ENCODE measurements at regions not wholly inside any gene's neighbourhood (a gene's known extent, or its start where the extent isn't known, plus 50 kb on each side); places are given as distances from the start of the nearest gene placed in this dataset.
A peak's percentile ranks its signal among the peaks of the same experiment; 100 is the strongest.
"Not testable (repeated sequence)": the region's sequence is repeated elsewhere in the genome, so short reads cannot be mapped to it uniquely, and the experiment has no call there.

DNA sequence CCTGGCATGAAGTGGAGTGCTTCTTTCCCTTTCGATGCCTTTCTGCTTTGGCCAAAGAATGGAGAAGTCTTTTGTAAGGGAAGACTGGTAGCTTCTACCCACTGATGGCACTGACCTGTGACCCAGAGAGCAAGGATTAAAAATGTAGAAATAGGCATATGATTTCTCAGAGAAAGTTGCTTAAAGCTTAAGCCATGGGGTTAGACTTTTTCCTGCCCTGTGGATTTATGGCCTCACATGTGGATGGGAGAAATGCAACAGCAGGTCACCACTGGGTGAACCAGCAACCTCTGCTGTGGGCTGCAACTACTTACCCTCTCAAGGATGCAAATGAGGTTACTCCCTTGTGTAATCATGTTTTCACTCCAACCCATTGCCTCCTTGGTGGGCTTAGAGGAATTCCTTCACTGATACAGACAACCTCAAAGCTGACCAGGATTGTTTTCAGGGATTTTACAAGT is 86.7 kb upstream of the CDC42EP3 start:
- not testable (repeated sequence) for DNase-seq (ENCODE audit: low spot score)

DNA sequence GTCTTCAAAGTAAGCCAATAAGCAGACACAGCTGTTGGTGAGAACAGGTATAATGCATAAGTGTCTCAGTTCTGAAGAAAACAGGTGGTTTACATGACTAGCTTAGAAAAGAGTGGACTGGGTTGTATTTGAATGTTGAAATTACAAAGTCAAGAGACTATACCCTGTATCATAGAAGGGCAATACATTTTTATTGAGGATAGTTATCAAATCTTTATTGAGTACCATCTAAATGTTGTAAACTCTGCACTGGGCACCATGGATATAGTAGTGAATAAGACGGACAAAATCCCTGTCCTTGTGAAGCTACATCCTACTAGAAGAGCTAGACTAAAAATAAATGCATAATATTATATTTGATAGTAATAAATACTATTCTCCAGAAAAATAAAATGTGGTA is 88.5 kb upstream of the CDC42EP3 start:
- not testable (repeated sequence) for DNase-seq (ENCODE audit: low spot score)

GRCh38 chr2:37760471-37760870 is 89.0 kb upstream of the CDC42EP3 start:
- no peak for DNase-seq (ENCODE audit: low spot score)

DNA sequence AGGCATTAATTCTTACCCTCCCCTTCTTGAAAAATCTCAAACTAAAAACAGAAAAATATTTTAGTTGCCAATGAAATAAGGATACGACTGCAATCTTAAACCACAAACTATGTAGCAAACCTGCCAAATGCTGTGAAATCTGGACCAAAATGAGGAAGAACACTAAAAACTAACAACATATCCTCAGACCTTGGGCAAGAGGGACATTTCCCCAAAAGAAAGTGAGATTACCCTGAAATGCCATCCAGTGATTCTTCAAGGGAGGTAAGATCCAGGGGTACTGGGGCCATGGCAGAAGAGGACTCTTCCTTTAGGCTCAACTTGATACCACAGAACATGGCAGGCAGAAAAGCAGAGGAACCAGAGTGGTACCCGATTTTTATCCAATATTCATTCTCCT is 90.8 kb upstream of the CDC42EP3 start:
- DNase-seq (ENCODE audit: low spot score) = not testable (repeated sequence)

- no peak for DNase-seq (ENCODE audit: low spot score)
These were observed 93.3 kb upstream of the CDC42EP3 start for GRCh38 chr2:37764739-37765138.

GRCh38 chr2:37766106-37766505 is 94.7 kb upstream of the CDC42EP3 start:
- DNase-seq (ENCODE audit: low spot score) = no peak

GRCh38 chr2:37767046-37767445 is 95.6 kb upstream of the CDC42EP3 start:
- DNase-seq (ENCODE audit: low spot score) = no peak

GRCh38 chr2:37767959-37768925 is 96.8 kb upstream of the CDC42EP3 start:
- no peak for DNase-seq (ENCODE audit: low spot score)

DNA sequence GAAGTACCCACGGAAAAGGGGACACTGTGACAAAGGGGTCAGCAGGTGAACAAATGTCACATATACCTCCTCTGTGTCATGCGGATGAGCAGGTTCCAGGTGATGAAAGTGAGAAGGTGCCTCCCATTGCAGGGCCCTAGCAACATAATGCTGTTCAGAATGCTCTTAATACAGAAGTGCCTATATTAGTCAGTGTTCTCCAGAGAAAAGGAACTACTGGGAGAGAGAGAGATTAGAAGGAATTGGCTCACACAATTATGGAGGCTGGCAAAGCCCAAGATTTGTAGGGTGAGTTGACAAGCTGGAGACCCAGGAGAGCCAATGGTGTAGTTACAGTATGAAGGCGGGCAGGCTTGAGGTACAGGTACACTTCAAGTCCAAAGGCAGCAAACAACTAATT is 98.1 kb upstream of the CDC42EP3 start:
- no peak for DNase-seq (ENCODE audit: low spot score)

- no peak for DNase-seq (ENCODE audit: low spot score)
These were observed 99.4 kb upstream of the CDC42EP3 start for GRCh38 chr2:37770797-37771196.

DNA sequence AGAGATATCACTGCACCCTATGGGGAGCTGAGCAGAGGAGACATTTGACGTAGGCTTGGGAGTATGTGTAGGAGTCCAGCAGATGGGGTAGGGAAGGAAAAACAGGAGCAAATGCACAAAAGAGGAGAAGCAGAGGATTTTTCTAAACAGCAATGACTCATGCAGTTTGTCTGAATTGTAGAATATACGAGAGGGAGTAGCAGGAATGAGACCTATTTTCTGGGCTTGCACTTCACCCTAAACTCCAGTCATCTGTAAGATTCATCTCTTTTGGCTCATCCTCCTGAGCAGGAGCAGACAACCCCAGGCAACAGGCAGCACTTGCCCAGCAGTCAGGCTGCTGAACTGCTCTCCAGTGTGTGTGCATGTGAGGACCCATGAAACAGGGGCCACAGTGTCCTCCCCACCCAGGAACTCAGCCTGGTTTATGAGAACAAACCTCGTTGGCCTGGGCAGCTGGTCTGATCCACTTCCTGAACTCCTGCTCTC is 100.2 kb upstream of the CDC42EP3 start:
- no peak for DNase-seq (ENCODE audit: low spot score)

DNA sequence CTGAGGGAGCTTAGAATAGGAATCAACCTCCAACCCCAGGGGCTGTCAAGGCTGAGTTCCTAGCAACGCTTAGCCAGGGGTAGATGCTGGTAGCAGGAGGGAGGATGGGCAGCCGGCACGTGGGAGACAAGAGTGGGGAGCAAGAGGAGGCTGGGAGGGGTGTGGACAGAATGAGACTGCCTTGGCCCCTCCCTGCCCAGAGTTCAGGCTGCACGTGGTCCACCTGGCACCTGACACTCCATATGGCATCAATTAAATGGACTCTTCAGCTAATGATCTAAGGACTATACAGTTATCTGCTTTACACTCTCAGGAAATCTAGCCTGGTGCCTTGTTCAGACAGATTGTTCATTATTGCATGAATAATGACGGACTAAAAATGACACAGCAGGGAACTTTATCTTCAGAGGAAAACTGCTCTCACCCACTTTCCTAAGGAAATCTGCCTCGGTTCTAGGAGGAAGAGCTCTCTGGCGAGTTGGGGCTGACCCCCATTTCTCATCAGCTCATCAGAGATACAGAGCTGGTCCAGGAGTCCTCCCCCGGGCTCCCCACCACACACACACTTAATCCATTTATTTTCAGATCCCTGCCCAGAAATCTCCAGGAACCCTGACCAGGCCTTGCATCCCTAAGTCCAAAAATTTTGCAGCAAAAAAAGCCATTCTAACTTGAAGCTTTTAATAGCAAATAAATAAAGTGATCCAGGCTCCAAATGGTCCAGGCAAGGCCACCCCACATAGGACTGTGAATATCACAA is 102.1 kb upstream of the CDC42EP3 start:
- DNase-seq (ENCODE audit: low spot score) = no peak

- not testable (repeated sequence) for DNase-seq (ENCODE audit: low spot score)
These were observed 102.9 kb upstream of the CDC42EP3 start for GRCh38 chr2:37774171-37774944.

GRCh38 chr2:37774976-37775907 is 103.8 kb upstream of the CDC42EP3 start:
- no peak for DNase-seq (ENCODE audit: low spot score)

DNA sequence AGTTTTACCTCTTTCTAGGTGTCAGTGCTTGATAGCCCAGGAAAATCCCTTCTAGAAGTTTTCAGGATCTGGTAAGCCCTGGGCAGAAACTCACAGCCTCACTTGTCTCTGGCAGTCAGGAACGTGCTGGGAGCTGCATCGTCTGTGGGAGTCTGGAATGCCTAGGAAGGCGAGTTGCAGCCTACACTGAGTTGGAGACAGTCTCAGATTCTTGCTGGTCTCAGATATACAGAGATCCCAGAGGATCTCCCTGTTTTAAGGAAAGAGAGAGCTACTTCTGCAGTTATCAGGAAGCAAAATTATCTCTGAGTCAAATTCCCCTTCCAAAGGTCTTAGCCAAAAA is 104.4 kb upstream of the CDC42EP3 start:
- no peak for DNase-seq (ENCODE audit: low spot score)

DNA sequence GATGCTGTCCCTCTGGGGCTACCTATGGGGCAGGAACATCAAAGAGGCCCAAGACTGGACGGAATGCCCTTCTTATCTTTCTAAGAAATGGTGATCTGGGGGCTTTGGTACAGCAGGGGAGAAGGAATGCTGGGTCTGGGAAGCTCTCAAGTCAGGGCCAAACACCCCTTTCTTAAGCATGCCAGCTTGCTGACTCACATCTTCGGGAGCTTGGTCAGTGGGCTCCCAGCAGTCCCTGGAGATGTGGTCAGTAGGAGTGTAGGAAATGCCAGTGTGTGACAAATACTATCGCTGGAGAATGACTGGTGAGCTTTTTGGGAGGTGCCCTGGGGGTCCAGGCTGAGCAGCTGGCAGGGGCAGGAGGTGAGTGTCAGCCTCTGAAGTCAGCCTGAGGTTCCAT is 105.0 kb upstream of the CDC42EP3 start:
- DNase-seq (ENCODE audit: low spot score) = peak; percentile 72

GRCh38 chr2:37779139-37779538 is 107.7 kb upstream of the CDC42EP3 start:
- no peak for DNase-seq (ENCODE audit: low spot score)

GRCh38 chr2:37779611-37780386 is 108.4 kb upstream of the CDC42EP3 start:
- DNase-seq (ENCODE audit: low spot score) = no peak

- no peak for DNase-seq (ENCODE audit: low spot score)
These were observed 108.9 kb upstream of the CDC42EP3 start for GRCh38 chr2:37780387-37780676.

- DNase-seq (ENCODE audit: low spot score) = no peak
These were observed 109.6 kb upstream of the CDC42EP3 start for GRCh38 chr2:37781028-37781427.
